ENCODE measurements at regions not wholly inside any gene's neighbourhood (a gene's known extent, or its start where the extent isn't known, plus 50 kb on each side); places are given as distances from the start of the nearest gene placed in this dataset.

DNA sequence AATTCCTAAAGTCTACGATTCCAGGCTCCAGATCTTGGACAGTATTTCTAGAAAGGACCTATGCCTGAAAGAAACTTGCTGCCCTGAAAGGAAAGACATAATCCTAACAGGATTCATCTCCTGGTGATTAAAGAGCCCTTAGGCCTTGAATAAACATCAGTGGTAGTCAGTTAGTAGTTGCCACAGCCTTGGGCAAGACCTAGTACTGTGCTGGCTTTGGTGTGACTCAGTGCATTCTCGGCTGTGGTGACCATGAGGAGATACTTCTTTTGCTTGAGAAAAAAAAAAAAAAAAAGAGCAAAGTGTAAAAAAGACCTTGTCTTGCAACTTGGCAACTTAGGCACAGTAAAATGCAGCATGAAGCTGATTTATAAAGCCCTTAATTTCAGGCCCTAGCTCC, 188.2 kb downstream of the DCAF12L2 start:
- no peak for DNase-seq
- Histone ChIP-seq H3K36me3 (no peaks in the 10 kb centered on the region), H3K4me3 (no peak overlapping the region), H3K27ac (no peak overlapping the region), H3K4me1 (ENCODE audit: insufficient read depth) (no peaks in the 10 kb centered on the region), H3K27me3 (peaks cover 2% of the 10 kb centered on the region), H3K9me3 (no peaks in the 10 kb centered on the region)
- 56 to 64% (median 61%) methylated on average over 2 of the region's 2 CpGs for WGBS, 3 donors
- no peak for TF ChIP-seq EP300 (IDR thresholded peaks at IDR 0.05)
- TF ChIP-seq, protein P1, sequence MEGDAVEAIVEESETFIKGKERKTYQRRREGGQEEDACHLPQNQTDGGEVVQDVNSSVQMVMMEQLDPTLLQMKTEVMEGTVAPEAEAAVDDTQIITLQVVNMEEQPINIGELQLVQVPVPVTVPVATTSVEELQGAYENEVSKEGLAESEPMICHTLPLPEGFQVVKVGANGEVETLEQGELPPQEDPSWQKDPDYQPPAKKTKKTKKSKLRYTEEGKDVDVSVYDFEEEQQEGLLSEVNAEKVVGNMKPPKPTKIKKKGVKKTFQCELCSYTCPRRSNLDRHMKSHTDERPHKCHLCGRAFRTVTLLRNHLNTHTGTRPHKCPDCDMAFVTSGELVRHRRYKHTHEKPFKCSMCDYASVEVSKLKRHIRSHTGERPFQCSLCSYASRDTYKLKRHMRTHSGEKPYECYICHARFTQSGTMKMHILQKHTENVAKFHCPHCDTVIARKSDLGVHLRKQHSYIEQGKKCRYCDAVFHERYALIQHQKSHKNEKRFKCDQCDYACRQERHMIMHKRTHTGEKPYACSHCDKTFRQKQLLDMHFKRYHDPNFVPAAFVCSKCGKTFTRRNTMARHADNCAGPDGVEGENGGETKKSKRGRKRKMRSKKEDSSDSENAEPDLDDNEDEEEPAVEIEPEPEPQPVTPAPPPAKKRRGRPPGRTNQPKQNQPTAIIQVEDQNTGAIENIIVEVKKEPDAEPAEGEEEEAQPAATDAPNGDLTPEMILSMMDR (IDR thresholded peaks at IDR 0.05), result no peak
- TF ChIP-seq POLR2A (IDR thresholded peaks at IDR 0.05), result no peak
- intact Hi-C loops (cut with DNase I), result no loop called here

DNA sequence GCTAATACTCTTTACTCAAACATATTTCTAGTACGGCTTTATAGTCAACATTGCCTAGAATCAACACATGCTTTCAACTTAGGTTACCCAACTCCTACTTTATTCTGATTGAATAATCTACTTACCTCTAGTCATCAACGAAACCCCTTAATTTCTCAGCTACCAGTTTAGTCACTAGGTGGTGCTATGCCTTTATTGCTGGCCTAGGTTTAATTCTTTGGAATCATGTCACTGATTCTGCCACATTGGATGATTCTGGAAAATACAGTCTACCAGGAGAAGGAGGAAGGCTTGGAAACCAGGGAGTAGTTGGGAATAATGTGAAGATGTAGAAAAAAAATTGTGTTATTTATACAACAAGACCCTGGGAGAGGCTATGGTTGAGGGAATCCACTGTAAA, 167.7 kb downstream of the DCAF12L2 start:
- no peaks in the 10 kb centered on the region for H3K9me3 ChIP-seq
- DNase-seq, result no peak
- no peak overlapping the region for H3K27ac ChIP-seq
- no peak overlapping the region for H3K4me3 ChIP-seq
- WGBS, 3 donors, result 6 to 12% (median 12%) methylated on average over 2 of the region's 2 CpGs
- TF ChIP-seq, protein P1 (IDR thresholded peaks at IDR 0.05), result no peak
- TF ChIP-seq POLR2A (IDR thresholded peaks at IDR 0.05), result no peak
- TF ChIP-seq EP300 (IDR thresholded peaks at IDR 0.05), result no peak
- H3K27me3 ChIP-seq, result no peaks in the 10 kb centered on the region
- intact Hi-C loops (cut with DNase I), result no loop called here
- H3K4me1 ChIP-seq (ENCODE audit: insufficient read depth), result no peaks in the 10 kb centered on the region
- no peaks in the 10 kb centered on the region for H3K36me3 ChIP-seq

DNA sequence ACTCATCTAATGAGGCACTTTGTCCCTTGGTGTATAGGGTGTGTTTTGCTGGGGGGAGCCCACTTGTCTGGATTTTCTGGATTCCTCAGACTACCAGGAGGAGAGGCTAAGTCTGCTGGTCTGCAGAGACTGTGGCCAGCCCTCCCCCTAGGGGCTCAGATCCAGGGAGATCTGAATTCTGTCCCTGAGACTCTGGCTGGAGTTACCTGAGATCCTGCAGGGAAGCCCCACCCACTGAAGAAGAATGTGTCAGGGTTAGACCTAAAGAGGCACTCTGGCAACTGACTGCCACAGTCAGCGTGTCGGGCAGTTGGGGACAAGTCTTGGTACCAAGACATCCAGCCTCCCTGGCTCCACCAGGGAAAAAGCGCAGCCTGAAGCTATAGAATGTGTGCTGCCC, 138.9 kb downstream of the DCAF12L2 start:
- no peak for DNase-seq
- TF ChIP-seq POLR2A (IDR thresholded peaks at IDR 0.05) (no peak), EP300 (IDR thresholded peaks at IDR 0.05) (no peak)
- TF ChIP-seq, protein P1 (IDR thresholded peaks at IDR 0.05), result no peak
- WGBS, 3 donors, result 70 to 86% (median 81%) methylated on average over 3 of the region's 3 CpGs

DNA sequence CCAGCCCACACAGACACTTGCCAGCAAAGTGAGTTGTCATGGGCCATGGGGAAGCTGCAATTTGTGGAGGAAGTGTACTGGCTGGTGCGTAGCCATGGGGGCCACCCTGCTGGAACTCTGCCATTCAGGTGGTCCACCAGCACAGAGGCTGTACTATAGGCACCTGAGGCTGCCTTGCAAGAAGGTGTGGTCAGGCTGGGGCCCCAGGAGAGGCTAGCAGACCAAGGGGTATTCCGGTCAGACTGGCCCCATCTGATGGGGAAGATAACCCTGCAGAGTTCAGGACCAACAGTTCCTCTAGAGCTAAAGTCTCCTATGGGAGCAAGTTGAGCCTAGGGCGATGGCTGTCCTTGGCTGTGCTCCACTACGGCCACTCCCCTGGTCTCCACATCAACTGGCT, 136.1 kb downstream of the DCAF12L2 start:
- Histone ChIP-seq H3K36me3 (no peaks in the 10 kb centered on the region), H3K4me3 (no peak overlapping the region), H3K4me1 (ENCODE audit: insufficient read depth) (no peaks in the 10 kb centered on the region), H3K27ac (no peak overlapping the region), H3K9me3 (no peaks in the 10 kb centered on the region), H3K27me3 (no peaks in the 10 kb centered on the region)
- no peak for TF ChIP-seq EP300 (IDR thresholded peaks at IDR 0.05)
- TF ChIP-seq, protein P1 (IDR thresholded peaks at IDR 0.05), result no peak
- TF ChIP-seq POLR2A (IDR thresholded peaks at IDR 0.05), result no peak
- WGBS, 3 donors, result 70 to 77% (median 76%) methylated on average over 4 of the region's 4 CpGs
- no peak for DNase-seq
- intact Hi-C loops (cut with DNase I), result no loop called here

More for the DNA sequence above, 138.9 kb downstream of the DCAF12L2 start:
- Histone ChIP-seq H3K4me3 (no peak overlapping the region), H3K9me3 (no peaks in the 10 kb centered on the region), H3K27me3 (no peaks in the 10 kb centered on the region), H3K27ac (no peak overlapping the region), H3K4me1 (ENCODE audit: insufficient read depth) (no peaks in the 10 kb centered on the region), H3K36me3 (no peaks in the 10 kb centered on the region)
- intact Hi-C loops (cut with DNase I), result no loop called here

DNA sequence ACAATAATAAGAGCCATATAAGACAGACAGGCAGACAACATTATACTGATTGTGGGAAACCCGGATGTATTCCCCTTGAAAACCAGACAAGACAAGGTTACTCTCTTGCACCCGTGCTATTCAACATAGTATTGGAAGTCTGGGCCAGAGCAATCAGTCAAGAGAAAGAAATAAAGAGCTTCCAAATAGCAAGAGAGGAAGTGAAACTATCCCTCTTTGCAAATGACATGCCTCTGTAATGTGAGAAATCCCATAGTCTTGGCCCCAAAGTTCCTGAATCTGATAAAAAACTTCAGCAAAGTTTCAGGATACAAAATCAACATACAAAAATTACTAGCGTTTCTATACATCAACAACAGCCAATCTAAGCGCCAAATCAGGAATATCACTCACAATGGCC, 102.1 kb downstream of the DCAF12L2 start:
- no peaks in the 10 kb centered on the region for H3K9me3 ChIP-seq
- H3K4me1 ChIP-seq (ENCODE audit: insufficient read depth), result no peaks in the 10 kb centered on the region
- 45 to 58% (median 48%) methylated on average over 4 of the region's 4 CpGs for WGBS, 3 donors
- H3K27me3 ChIP-seq, result no peaks in the 10 kb centered on the region
- intact Hi-C loops (cut with DNase I), result no loop called here
- H3K4me3 ChIP-seq, result no peak overlapping the region
- DNase-seq, result no peak
- TF ChIP-seq, protein P1 (IDR thresholded peaks at IDR 0.05), result no peak
- TF ChIP-seq POLR2A (IDR thresholded peaks at IDR 0.05), result no peak
- no peak for TF ChIP-seq EP300 (IDR thresholded peaks at IDR 0.05)
- no peak overlapping the region for H3K27ac ChIP-seq
- no peaks in the 10 kb centered on the region for H3K36me3 ChIP-seq

All from ovary (tissue), 7 donors.